Neural crest cell (in vitro differentiated cells): ENCODE measurements at regions not wholly inside any gene's neighbourhood (a gene's known extent, or its start where the extent isn't known, plus 50 kb on each side); places are given as distances from the start of the nearest gene placed in this dataset.

Source experiments
- DNase-seq: peaks from one replicate; pipeline ENCODE4 v3.0.0; 2021; ENCODE audit warnings: low read depth, mixed read lengths, low spot score
- H3K27ac Mint-ChIP-seq: one replicate; pipeline ENCODE4 v1.8.0; 2021; ENCODE audit warnings: mild to moderate bottlenecking, mixed read lengths; ENCODE audit not compliant: unreplicated experiment
- H3K27me3 Mint-ChIP-seq: 2 replicates; pipeline ENCODE4 v1.8.0; 2021; ENCODE audit warnings: low read depth, mild to moderate bottlenecking, mixed read lengths
- H3K36me3 Mint-ChIP-seq: 2 replicates; pipeline ENCODE4 v1.8.0; 2021; ENCODE audit warnings: low read depth, mild to moderate bottlenecking, mixed read lengths
- H3K4me1 Mint-ChIP-seq: 2 replicates; pipeline ENCODE4 v1.8.0; 2021; ENCODE audit warnings: mixed read lengths
- H3K4me3 Mint-ChIP-seq: one replicate; pipeline ENCODE4 v1.8.0; 2021; ENCODE audit warnings: mild to moderate bottlenecking, mixed read lengths
- H3K9me3 Mint-ChIP-seq: 2 replicates; pipeline ENCODE4 v1.8.0; 2021; ENCODE audit warnings: mixed read lengths
- CTCF ChIP-seq: fragments of 200-600 bp; sonication (generic); conservative IDR thresholded peaks from 2 replicates; pipeline ENCODE4 v1.5.0; 2021; ENCODE audit warnings: antibody characterized with exemption, mild to moderate bottlenecking

- peaks cover 27% of the 10 kb centered on the region for H3K36me3 Mint-ChIP-seq
- no peak for TF ChIP-seq CTCF
- no peaks in the 10 kb centered on the region for H3K27me3 Mint-ChIP-seq
- H3K4me1 Mint-ChIP-seq, result no peaks in the 10 kb centered on the region
- H3K4me3 Mint-ChIP-seq, result no peak overlapping the region
- DNase-seq, result no peak
- H3K9me3 Mint-ChIP-seq, result peaks cover 17% of the 10 kb centered on the region
- H3K27ac Mint-ChIP-seq, result no peak overlapping the region
Measured at GRCh38 chr5:91652678-91653077, 269.6 kb upstream of the ARRDC3 start.

- Mint-ChIP-seq H3K4me3 (no peak overlapping the region), H3K27me3 (no peaks in the 10 kb centered on the region), H3K9me3 (peaks cover 10% of the 10 kb centered on the region), H3K4me1 (no peaks in the 10 kb centered on the region), H3K27ac (no peak overlapping the region), H3K36me3 (peaks cover 20% of the 10 kb centered on the region)
- DNase-seq, result no peak
- TF ChIP-seq CTCF, result no peak
Measured at GRCh38 chr5:91651704-91652103, 268.6 kb upstream of the ARRDC3 start.

GRCh38 chr5:91645347-91645746, 262.2 kb upstream of the ARRDC3 start:
- Mint-ChIP-seq H3K4me1 (peaks cover 11% of the 10 kb centered on the region), H3K36me3 (peaks cover 2% of the 10 kb centered on the region), H3K27me3 (no peaks in the 10 kb centered on the region), H3K27ac (no peak overlapping the region), H3K4me3 (no peak overlapping the region), H3K9me3 (peaks cover 2% of the 10 kb centered on the region)
- no peak for TF ChIP-seq CTCF
- no peak for DNase-seq

- Mint-ChIP-seq H3K27ac (peak overlapping the region; percentile 55), H3K9me3 (no peaks in the 10 kb centered on the region), H3K27me3 (no peaks in the 10 kb centered on the region), H3K36me3 (no peaks in the 10 kb centered on the region), H3K4me3 (no peak overlapping the region), H3K4me1 (peaks cover 20% of the 10 kb centered on the region)
- TF ChIP-seq CTCF, result no peak
- DNase-seq, result no peak
Measured at GRCh38 chr5:91643797-91644196, 260.7 kb upstream of the ARRDC3 start.

GRCh38 chr5:91642581-91642980, 259.5 kb upstream of the ARRDC3 start:
- no peak for TF ChIP-seq CTCF

More at GRCh38 chr5:91642581-91642980, 259.5 kb upstream of the ARRDC3 start:
- H3K4me1 Mint-ChIP-seq, result peaks cover 22% of the 10 kb centered on the region
- DNase-seq, result no peak
- no peaks in the 10 kb centered on the region for H3K27me3 Mint-ChIP-seq
- no peaks in the 10 kb centered on the region for H3K9me3 Mint-ChIP-seq
- no peaks in the 10 kb centered on the region for H3K36me3 Mint-ChIP-seq
- H3K4me3 Mint-ChIP-seq, result no peak overlapping the region
- H3K27ac Mint-ChIP-seq, result no peak overlapping the region
